HG03159 (cell line): ENCODE measurements at regions not wholly inside any gene's neighbourhood (a gene's known extent, or its start where the extent isn't known, plus 50 kb on each side); places are given as distances from the start of the nearest gene placed in this dataset.

ENCODE experiments used
- ATAC-seq: cut with Tn5 transposase; IDR thresholded peaks from one replicate; pipeline ENCODE4 v1.9.1; 2021; ENCODE audit warnings: mild to moderate bottlenecking, moderate library complexity; ENCODE audit not compliant: unreplicated experiment

DNA sequence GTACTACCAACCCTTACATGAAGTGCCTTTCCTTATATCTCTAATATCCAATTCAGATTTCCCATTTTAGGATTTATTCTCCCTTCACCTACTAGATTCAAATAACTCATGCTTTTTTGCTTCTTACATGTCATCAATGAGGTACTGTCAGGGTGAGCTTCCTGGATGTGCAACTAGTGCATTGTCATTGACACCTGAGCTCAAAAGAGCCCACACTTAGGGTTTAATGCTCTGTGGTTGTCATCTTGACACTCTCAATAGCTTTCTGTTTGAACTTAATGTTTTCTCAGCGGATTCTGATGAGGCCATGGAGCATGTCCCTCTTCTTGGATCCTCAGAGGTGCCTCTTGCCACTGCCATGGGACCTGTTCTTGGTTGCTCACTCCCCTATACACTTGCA lies 1033.3 kb upstream of the EYS start:
- ATAC-seq = no peak

DNA sequence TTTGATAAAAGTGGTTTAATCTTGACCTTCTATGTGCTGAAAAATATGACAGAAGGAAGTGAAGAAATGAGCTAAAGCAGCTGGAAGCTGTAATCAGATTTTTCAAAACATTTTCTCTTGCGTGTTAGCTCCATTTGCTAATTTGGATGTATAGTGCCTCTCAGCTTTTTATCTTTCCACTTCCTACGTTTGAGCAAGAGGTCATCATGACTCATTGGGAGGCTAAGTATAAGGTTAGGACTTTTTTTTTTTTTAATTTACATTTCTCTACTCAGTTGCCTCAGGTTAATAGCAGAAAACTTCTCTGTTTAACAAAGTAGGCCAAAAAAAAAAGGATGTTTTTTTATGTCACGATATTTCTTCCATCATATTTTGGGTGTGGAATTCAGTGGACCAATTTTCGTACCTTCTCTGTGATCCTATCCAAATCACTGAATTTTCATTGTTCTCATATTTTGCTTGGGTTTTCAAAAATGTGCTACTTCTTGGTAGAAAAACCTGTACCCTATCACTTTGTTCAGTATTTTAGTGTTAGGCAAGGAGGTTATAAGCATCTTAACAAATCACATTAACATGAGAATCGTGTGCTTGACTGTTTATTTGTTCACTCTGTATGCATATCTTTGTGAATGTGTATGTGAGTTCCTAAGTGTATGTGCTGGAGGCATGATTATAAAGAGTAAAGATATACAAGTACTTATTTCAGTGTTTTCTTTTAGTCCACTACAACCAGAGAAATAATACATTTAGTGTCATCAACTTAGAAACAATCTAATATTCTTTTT lies 1028.3 kb upstream of the EYS start:
- no peak for ATAC-seq

DNA sequence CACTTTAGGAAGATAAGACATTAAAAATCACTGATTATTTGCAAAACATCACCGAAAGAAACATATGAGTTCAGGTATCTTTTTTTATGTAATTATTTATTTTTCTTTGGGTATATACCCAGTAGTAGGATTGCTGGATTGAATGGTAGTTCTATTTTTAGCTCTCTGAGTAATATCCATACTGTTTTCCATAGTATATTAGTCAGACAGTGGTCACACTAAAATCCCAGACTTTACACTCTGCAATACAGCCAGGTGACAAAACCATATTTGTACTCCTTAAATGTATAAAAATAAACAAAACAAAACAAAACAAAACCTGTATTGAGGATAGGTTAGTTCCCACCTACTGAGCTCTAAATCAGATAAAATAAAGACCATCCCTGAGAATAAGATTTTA lies 1024.3 kb upstream of the EYS start:
- ATAC-seq = no peak

DNA sequence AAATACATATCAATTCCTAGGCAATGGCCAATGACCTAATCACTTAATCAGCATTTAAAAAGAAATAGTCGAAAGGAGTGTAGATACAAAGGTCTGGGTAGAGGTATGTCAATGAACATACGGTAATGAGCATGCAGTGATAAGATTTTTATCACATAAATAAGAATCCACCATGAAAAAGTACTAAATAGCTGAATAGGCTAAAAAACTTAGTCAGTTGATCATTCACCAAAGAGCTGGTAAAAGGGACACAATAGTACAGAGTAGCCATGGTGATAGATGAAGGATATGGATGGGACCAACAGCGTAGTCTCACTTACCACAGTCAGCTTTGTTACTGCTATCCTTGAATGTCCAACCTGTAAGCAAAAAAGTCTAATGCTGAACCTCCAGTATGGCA lies 1018.6 kb upstream of the EYS start:
- ATAC-seq = no peak

DNA sequence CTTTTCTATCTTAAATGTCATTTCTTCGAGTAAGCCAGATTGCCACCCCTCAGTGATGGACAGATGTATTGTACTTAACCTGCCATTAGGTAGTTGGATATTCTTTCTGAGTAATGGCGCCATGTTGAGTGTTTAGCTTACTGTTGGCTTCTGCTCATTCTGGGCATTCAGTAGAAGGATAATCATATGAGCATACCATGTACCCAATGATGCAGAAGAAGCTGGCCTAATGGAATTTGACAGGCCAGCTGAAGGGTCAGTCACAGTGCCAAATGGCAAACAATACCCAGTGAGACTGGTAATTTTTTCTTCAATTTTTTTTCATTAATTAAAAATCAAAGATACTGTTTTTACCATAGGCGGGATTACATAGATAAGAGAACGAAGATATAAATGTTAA lies 1010.8 kb upstream of the EYS start:
- ATAC-seq = no peak

DNA sequence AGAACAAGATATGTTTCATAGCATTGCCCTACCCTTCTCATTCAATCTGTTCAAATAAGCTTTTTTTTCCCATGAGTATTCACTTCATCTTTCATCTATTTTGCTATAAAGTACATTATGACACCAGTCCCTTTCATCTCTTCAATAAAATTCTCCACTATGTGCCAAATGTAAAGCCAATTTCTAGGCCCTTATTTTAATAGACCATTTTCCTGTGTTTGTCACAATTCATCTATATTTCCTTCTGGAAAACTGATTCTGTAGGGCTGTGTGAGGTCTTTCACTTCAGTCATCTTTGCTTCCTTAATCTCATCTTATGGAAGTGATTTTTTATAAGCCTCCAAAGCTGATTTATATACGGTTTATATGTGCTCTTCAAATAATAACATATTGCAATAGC lies 992.4 kb upstream of the EYS start:
- no peak for ATAC-seq

DNA sequence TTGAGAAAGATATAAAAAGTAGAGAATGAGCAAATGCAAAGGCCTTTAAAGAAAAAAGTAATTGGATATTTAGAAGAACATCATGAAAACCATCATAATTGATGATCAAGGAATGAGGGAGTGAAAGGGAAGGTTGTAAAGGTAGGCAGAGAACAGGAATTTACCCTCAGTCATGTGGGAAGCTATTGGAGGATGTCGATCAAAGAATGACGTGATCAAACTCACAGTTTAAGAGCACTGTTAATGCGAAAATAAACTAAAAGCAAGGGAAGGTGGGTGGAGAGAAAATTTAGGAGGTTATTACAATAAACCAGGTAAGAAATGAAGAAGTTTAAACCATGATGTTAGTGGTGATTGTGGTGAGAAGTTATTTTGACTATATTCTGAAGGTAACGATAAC lies 982.6 kb upstream of the EYS start:
- ATAC-seq = no peak

DNA sequence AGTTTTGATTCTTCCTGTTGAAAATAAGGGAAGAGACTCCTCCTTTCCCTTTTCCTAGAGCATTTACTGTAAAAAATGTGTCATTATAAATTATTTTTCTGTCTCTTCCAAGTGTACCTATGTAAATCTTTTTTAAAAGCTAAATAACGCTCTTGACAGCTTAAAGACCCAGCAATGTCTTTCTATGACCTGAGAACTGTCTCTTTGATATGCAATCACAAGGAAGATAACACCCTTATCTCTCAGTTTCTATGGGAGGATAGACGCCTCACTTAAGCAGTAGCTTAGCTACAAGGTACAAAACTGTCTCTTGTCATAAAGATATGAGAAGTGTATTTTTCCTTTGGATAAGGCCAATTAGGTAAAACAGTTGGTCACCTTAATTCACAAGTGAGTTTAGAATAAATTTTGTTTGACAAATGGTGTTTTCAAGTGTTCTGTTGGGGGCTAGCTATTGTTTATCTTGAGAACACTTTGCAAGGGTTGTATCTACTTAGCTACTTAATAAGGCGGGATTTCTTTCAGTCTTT lies 980.6 kb upstream of the EYS start:
- no peak for ATAC-seq

DNA sequence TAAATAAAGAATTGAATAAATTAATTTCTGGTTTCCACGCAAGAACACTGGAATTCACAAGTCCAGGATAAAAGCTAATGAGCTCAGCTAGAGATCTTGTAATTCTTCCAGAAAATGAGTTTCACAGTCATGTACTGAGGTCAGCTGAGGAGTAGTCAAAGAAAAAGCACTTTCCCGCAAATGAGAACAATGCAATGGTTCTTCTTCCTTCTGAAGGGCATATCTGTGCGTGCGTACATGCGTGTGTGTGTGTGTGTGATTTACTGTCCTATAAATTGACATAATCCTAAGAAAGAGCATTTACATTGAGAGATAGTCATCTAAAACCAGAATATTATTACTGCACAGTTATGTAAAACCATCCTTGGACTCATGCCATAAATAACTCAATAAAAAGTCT lies 968.9 kb upstream of the EYS start:
- ATAC-seq = no peak

DNA sequence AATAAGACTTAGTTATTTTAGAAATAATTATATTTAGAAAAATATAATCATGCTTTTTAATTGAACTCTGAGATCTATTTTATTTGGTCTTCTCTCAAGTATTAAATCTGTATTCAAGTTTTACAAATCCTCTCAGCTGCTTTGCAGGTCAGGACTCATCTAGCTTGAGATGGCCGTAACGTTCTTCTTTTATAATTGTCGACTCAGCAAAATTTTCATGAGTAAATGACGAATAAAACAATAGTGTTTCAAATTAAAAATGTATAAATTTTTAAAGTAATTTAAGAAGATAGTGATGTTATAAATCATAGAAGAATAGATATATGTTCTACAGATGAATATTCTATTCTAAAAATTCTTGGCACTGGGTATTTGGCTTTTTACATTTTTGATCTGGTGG lies 957.1 kb upstream of the EYS start:
- ATAC-seq = no peak

DNA sequence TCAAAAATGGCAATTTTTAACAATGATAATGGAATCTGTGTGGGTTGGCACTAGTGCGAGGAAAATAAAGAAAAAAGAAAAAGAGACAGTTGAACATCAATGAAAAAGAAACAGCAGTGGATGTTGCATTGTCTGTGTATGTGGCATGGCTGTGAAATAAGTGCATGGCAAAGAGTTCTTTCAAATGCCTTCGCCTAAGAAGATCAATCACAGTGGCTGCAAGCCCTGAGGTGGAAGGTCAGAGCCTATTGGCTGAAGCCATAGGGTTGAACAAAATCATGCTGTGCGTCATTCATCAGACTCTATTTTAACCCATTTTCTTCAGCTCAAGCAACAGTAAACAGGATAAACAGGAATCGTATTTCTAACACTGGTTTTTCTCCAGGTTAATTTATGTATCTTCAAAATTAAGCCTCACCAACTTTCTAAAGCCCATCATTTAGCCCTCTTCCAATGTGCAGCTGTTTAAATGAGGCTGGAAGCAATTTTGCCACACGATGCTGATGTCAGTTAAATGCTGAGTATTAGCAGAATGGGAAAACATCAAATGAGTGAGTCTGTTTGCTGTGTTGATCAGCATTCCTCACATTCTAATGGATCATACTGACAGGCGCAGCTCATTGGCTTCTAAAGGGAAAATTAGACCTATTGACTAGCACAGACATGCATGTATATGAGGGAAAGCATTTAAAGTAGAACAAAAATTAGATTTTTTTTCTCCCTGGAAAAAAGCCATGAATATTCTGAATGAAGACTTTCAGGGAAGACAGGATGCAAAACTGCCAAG lies 955.9 kb upstream of the EYS start:
- ATAC-seq = no peak

DNA sequence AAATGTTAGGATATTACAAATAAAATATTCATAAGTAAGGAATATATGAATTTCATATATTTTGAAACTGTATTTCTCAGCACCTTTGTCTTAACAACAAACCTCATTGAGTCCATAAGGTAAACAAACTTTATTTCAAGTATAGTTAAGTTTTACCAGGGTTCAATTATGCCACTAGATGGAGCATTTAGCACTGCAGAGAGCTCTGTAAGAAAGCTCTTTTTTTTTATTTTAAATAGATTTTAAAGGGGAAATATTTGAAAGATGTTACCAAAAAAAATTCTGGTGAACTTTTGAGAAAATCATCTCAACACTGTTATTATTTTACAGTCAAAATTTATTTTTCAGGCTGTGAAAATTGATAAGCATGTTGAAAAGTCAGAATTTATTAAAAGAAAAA lies 955.2 kb upstream of the EYS start:
- ATAC-seq = no peak

DNA sequence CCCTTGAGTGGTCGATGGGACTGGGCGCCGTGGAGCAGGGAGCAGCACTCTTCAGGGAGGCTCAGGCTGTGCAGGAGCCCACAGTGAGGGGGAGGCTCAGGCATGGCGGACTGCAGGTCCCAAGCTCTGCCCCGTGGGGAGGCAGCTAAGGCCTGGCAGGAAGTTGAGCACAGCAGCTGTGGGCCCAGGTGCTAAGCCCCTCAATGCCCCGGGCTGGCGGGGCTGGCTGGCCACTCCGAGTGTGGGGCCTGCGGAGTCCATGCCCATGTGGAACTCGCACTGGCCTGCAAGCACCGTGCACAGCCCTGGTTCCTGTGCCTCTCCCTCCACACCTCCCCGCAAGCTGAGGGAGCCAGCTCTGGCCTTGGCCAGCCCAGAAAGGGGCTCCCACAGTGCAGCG lies 948.4 kb upstream of the EYS start:
- ATAC-seq = no peak

DNA sequence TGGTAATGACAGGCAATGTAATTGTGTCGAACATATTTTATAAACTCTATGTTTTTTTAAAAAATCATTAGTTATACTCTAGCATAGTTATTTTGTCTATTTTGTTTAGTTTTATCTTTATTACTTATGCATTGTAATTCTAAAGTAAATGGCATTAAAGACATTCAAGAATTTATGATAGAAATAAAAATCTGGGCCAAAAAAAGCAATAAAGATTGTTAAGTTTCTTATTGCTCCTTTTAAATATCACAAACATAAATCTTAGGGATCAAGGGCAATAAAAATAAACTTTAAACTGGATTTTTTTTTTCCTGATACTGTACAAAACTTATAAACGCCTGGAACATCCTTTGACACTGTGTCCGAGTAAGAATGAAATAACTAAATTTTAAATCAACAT lies 931.5 kb upstream of the EYS start:
- ATAC-seq = no peak

DNA sequence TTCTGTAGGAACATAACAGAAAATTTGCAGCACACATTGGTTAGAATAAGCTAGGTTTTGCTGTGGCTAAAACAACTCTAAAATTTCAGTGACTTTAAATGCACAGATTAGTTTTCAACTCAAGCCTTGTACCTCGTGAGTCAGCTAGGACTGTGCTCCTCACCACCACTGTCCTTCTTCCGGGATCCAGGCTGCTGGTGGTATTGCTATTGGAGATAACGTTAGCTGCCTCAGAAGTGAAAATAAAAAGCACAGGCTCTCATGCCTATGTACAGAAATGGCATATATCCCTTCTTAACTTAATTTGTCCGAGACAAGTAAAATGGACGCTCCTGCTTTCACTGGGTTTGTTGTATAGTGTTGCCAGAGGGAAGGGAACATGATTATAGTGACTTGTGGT lies 931.1 kb upstream of the EYS start:
- ATAC-seq = no peak

DNA sequence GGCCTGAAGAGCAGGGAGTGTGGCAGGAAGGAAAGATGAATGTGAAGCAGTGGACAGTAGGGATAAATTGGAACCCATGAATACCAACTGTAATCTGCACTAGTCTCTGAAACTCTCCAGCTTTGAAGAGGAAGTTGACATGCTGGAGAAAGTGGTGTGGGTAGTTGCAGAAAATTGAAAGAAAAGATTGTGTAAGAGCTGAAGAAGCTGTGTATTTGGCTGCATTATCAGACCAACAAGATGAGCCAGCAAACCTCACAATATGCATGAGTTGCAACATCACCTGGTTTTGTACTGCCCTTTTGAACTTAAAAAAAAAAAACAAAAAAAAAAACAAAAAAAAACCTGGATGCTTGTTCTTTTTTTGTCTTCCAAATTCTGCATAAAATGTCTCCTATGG lies 921.9 kb upstream of the EYS start:
- ATAC-seq = no peak

DNA sequence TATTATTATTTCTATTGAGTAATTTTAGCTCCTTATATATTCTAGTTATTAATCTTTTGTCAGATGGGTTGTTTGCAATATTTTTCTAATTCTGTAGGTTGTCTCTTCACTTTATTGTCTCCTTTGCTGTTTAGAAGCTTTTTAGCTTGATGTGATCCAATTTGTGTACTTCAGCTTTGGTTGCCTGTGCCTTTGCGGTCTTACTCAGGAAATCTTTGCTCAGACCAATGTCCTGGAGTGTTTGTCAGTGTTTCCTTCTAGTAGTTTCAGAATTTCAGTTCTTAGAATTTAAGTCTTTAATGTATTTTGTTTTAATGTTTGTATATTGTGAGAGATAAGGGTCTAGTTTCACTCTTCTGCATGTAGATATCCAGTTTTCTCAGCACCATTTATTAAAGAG lies 916.0 kb upstream of the EYS start:
- ATAC-seq = no peak

DNA sequence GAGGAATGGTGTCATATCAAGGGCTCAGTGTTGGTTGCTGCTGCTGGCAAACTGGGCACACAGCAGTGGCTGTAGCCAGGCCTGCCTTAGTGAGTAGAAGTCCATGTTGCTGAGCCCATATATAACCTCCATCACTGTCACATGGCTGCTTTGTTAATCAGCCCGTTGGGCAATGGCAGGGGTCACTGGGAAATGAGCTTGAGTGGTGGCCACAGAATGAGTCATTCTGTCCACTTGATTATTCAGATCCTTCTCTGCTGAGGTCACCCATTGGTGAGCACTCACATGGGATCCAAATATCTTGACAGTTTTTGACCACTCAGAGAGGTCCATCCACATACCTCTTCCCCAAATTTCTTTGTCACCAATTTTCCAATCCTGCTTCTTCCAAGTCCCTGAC lies 898.9 kb upstream of the EYS start:
- no peak for ATAC-seq

DNA sequence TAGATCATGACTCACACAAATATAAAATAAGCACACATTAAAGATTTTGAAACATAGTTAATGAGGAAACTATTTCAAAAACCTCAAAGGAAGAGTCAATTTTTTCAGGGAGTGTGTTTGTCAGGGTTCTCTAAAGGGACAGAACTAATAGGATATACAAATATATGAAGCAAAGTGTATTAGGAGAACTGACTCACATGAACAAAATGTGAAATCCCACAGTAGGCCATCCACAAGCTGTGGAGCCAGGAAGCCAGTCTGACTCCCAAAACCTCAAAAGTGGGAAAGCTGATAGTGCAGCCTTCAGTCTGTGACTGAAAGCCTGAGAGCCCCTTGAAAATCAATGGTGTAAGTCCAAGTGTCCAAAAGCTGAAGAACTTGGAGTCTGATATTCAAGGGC lies 898.0 kb upstream of the EYS start:
- no peak for ATAC-seq

DNA sequence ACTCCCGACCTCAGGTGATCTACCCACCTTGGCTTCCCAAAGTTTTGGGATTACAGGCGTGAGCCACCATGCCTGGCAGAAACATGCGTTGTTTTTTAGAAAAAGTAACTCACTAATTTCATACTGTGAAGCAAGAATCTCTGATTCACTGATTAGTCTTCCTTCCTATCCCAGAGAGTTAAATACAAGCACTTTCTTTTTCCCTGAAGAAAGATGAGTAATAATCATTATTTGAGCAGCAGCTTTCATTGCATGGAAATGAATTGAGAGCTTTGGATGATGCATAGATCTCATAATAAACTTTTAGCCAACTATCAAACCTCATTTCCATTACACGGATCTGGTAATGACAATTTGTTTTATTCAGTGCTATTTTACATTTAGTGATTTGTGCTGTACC lies 892.5 kb upstream of the EYS start:
- no peak for ATAC-seq

DNA sequence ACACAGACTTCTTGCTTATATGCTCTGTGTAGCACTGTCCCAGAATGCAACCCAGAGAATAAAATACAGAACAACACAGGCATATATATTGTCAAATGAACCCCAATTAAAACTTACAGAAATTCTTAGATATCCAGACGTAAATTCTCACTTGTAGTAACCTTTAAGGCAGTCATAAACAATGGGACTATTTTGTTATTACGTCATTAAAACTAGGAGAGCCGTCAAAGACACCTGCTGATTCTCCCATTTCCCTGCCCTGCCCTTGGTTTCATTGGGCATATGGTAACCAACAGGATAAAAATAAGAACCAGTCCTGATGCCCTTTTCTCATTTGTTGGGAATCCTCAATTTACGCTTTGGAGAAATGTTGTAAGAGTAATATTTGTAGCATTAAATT lies 871.3 kb upstream of the EYS start:
- ATAC-seq = no peak

DNA sequence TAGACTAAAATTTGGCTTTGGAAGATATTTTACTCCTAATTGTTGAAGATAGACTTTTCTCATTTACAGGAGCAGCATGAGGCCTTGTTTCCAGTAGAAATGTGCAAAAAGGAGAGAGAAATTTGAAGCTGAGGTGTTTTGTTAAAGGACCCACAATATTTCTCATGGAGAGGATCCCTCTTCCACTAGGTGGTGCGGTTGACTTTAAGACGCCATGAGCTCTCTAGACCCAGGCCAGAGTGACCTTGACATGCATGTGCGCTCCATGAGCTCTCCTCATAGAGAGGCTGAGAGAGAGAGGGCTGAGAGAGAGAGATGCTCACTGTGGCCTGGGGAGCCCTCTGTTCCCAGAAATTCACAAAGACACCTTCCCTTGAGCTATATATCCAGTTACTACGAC lies 861.2 kb upstream of the EYS start:
- no peak for ATAC-seq
